C4-2B (cell line): ENCODE measurements at regions not wholly inside any gene's neighbourhood (a gene's known extent, or its start where the extent isn't known, plus 50 kb on each side); places are given as distances from the start of the nearest gene placed in this dataset.

ENCODE experiments used
- H3K27ac ChIP-seq: fragments of 450-650 bp; 2 replicates; pipeline ENCODE4 v1.5.1; 2017
- CTCF ChIP-seq: fragments of 450-650 bp; conservative IDR thresholded peaks from 2 replicates; pipeline ENCODE4 v1.5.1; 2017; ENCODE audit warnings: mild to moderate bottlenecking
- ZFX ChIP-seq: fragments of 450-650 bp; IDR thresholded peaks from 2 replicates; pipeline ENCODE4 v1.6.1; 2017

GRCh38 chr4:14265651-14266050 is 638.1 kb upstream of the BOD1L1 start:
- H3K27ac ChIP-seq = no peak overlapping the region
- TF ChIP-seq ZFX (no peak), CTCF (no peak)

GRCh38 chr4:14267373-14268060 is 640.0 kb upstream of the BOD1L1 start:
- TF ChIP-seq CTCF (no peak), ZFX (no peak)
- H3K27ac ChIP-seq = no peak overlapping the region

- H3K27ac ChIP-seq = no peak overlapping the region
- no peak for TF ChIP-seq ZFX
- no peak for TF ChIP-seq CTCF
Measured at GRCh38 chr4:14269824-14270223, 642.3 kb upstream of the BOD1L1 start.

- H3K27ac ChIP-seq = no peak overlapping the region
- no peak for TF ChIP-seq ZFX
- no peak for TF ChIP-seq CTCF
Measured at GRCh38 chr4:14272206-14272605, 644.7 kb upstream of the BOD1L1 start.

GRCh38 chr4:14277505-14277904 is 650.0 kb upstream of the BOD1L1 start:
- no peak overlapping the region for H3K27ac ChIP-seq
- TF ChIP-seq ZFX (no peak), CTCF (no peak)

GRCh38 chr4:14280567-14280966 is 653.0 kb upstream of the BOD1L1 start:
- no peak overlapping the region for H3K27ac ChIP-seq
- TF ChIP-seq ZFX = no peak
- no peak for TF ChIP-seq CTCF

GRCh38 chr4:14284578-14284977 is 657.1 kb upstream of the BOD1L1 start:
- no peak overlapping the region for H3K27ac ChIP-seq
- no peak for TF ChIP-seq CTCF
- no peak for TF ChIP-seq ZFX
